Mucosa of descending colon (tissue), 3 donors: ENCODE measurements at regions not wholly inside any gene's neighbourhood (a gene's known extent, or its start where the extent isn't known, plus 50 kb on each side); places are given as distances from the start of the nearest gene placed in this dataset.

Experiments used
- ATAC-seq: fragments of 200-7000 bp; cut with Tn5 transposase; one replicate; pipeline ENCODE4 v1.9.1; 2020; ENCODE audit warnings: mild to moderate bottlenecking, moderate library complexity
- DNase-seq, 3 donors: peaks; one replicate each; pipeline ENCODE4 v3.0.0-alpha.2; 2020
- H3K36me3 ChIP-seq: fragments of 200-600 bp; one replicate; pipeline ENCODE4 v1.8.0; 2021; ENCODE audit warnings: low read depth, mild to moderate bottlenecking
- H3K4me1 ChIP-seq: fragments of 200-600 bp; one replicate; pipeline ENCODE4 v1.8.0; 2021; ENCODE audit warnings: low read depth, mild to moderate bottlenecking
- H3K4me3 ChIP-seq: fragments of 200-600 bp; one replicate; pipeline ENCODE4 v1.8.0; 2021; ENCODE audit warnings: mild to moderate bottlenecking
- H3K9me3 ChIP-seq: fragments of 200-600 bp; one replicate; pipeline ENCODE4 v1.8.0; 2021; ENCODE audit warnings: mild to moderate bottlenecking
- intact Hi-C, 2 donors: fragments of 100-400 bp; cut with DNase I in 1 of 2; cut with micrococcal nuclease in 1 of 2; formaldehyde crosslinking; loops; one replicate each; pipeline versions ENCODE4 v1.11.0 to v1.11.1; 2022; cut with DNase I, micrococcal nuclease
- TF ChIP-seq, protein P1 (sequence below): fragments of 200-600 bp; IDR thresholded peaks from one replicate; pipeline ENCODE4 v1.8.0; 2022; ENCODE audit warnings: antibody characterized with exemption, mild to moderate bottlenecking
- donor health status: DM: no; HTN: no; CAD: no; lungs with moderate emphysema.
- donor health status: DM: no; HTN: no; CAD: no.
- donor health status: DM: no; HTN: yes; CAD: no.

- Histone ChIP-seq H3K9me3 (no peaks in the 10 kb centered on the region), H3K36me3 (no peaks in the 10 kb centered on the region), H3K4me3 (no peak overlapping the region), H3K4me1 (no peaks in the 10 kb centered on the region)
- no peak for ATAC-seq
- intact Hi-C loops = no loop called here
- TF ChIP-seq, protein P1, sequence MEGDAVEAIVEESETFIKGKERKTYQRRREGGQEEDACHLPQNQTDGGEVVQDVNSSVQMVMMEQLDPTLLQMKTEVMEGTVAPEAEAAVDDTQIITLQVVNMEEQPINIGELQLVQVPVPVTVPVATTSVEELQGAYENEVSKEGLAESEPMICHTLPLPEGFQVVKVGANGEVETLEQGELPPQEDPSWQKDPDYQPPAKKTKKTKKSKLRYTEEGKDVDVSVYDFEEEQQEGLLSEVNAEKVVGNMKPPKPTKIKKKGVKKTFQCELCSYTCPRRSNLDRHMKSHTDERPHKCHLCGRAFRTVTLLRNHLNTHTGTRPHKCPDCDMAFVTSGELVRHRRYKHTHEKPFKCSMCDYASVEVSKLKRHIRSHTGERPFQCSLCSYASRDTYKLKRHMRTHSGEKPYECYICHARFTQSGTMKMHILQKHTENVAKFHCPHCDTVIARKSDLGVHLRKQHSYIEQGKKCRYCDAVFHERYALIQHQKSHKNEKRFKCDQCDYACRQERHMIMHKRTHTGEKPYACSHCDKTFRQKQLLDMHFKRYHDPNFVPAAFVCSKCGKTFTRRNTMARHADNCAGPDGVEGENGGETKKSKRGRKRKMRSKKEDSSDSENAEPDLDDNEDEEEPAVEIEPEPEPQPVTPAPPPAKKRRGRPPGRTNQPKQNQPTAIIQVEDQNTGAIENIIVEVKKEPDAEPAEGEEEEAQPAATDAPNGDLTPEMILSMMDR = no peak
- DNase-seq = no peak
These were observed 87.8 kb upstream of the NRIP1 start for GRCh38 chr21:15152591-15152990.

DNA sequence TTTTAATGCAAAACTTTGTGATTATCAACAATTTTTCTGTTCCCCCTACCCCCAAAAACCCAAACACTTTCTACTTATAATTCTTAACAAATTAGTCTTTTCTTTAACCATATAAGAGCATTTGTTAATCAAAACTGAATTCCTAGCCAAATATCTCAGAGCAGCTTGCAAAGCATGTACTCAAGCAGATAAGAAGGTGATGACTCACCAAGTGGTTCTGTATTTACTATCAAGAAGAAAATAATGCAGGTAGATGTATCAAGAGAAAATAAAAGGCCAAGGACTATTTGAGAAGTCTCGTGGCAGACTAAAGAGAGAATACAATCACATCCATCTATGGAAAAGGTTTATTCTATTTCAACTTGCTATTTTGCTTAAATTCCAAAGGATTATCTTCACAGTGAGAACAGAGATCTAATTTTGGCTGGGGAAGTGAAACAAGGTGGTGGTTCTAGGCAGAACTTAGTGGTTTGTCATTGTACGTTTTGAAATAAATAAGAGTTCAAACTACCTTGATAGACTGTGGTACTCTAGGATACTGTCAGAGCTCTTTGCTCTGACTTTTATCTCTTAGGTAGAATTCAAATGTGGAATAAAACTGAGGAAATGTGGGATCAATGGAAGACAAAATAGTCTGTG lies 94.7 kb upstream of the NRIP1 start:
- Histone ChIP-seq H3K4me3 (no peak overlapping the region), H3K4me1 (no peaks in the 10 kb centered on the region), H3K36me3 (no peaks in the 10 kb centered on the region), H3K9me3 (no peaks in the 10 kb centered on the region)
- ATAC-seq = no peak
- TF ChIP-seq, protein P1 = no peak
- DNase-seq = no peak
- intact Hi-C loops = no loop called here

DNA sequence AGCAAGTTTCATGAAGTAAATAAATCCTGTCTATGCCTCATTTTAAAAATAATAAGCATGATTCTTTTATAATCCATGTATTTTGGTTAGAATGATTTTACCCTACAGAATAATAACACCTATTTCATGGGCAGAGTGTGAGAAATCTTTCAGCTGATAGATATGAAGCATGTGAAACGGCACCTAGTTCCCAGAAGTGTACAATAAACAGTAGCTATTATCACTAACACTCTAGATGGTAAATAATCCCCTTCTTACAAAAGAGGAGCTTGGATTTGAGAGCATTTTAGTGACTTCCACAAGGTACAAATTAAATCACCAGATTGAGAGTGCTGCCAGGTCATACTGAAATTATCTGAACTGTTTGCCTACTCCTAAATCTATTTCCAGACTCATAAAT lies 95.3 kb upstream of the NRIP1 start:
- DNase-seq = no peak
- Histone ChIP-seq H3K36me3 (no peaks in the 10 kb centered on the region), H3K4me3 (no peak overlapping the region), H3K9me3 (no peaks in the 10 kb centered on the region), H3K4me1 (no peaks in the 10 kb centered on the region)
- TF ChIP-seq, protein P1 = no peak
- ATAC-seq = no peak
- intact Hi-C loops = no loop called here

DNA sequence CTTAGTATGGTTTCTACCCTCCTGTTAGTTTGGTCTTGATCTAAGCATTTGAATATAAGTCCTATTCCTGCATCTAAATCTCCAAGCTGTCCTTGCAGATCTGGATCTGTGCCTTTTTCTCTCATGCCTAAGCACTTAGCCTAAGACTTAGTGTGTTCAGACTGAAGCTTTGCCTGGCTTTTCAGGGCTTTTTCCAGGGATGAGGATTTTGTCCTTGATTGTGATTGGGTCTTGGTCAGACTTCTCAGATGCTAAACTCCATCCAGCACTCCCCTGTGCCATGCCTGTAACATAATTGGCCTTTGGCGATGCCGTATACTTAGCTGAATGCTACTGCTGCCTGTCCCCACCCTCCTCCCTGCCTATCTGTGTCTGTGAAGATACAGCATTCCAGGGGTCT lies 98.1 kb upstream of the NRIP1 start:
- Histone ChIP-seq H3K4me3 (no peak overlapping the region), H3K9me3 (no peaks in the 10 kb centered on the region), H3K36me3 (no peaks in the 10 kb centered on the region), H3K4me1 (no peaks in the 10 kb centered on the region)
- ATAC-seq = no peak
- DNase-seq = no peak
- intact Hi-C loops = no loop called here
- TF ChIP-seq, protein P1 = no peak

- TF ChIP-seq, protein P1 = no peak
- DNase-seq (no peak), ATAC-seq (no peak)
- intact Hi-C loops = no loop called here
- no peaks in the 10 kb centered on the region for H3K9me3 ChIP-seq
- H3K4me1 ChIP-seq = no peaks in the 10 kb centered on the region
- no peak overlapping the region for H3K4me3 ChIP-seq
- no peaks in the 10 kb centered on the region for H3K36me3 ChIP-seq
These were observed 99.5 kb upstream of the NRIP1 start for GRCh38 chr21:15164273-15164672.
